HEK293T (cell line): ENCODE measurements at regions not wholly inside any gene's neighbourhood (a gene's known extent, or its start where the extent isn't known, plus 50 kb on each side); places are given as distances from the start of the nearest gene placed in this dataset.
A peak's percentile ranks its signal among the peaks of the same experiment; 100 is the strongest.

Source experiments
- CTCF ChIA-PET: fragments of 350-600 bp; formaldehyde crosslinking; extraction: SDS; loops from one replicate; lab custom pipeline; 2021; ENCODE audit warnings: antibody characterized with exemption, inconsistent platforms; lab: Yijun Ruan, JAX
- POLR2A ChIA-PET: fragments of 350-600 bp; formaldehyde crosslinking; extraction: SDS; loops from one replicate; lab custom pipeline; 2020; ENCODE audit warnings: antibody characterized with exemption, inconsistent platforms; lab: Yijun Ruan, JAX
- DNase-seq: peaks from one replicate; pipeline ENCODE4 v3.0.0; 2012; ENCODE audit warnings: mixed read lengths; ENCODE audit errors: extremely low spot score
- ARNT ChIP-seq: fragments of 450-650 bp; IDR thresholded peaks from 2 replicates; pipeline ENCODE4 v1.6.1; 2017; ENCODE audit warnings: mild to moderate bottlenecking
- BHLHE40 ChIP-seq: fragments of 450-650 bp; IDR thresholded peaks from 2 replicates; pipeline ENCODE4 v1.6.1; 2016; ENCODE audit warnings: mild to moderate bottlenecking, moderate library complexity, borderline replicate concordance
- CTBP1 ChIP-seq: fragments of 450-650 bp; IDR thresholded peaks from 2 replicates; pipeline ENCODE4 v1.6.1; 2016; ENCODE audit warnings: borderline replicate concordance
- ELF4 ChIP-seq: fragments of 450-650 bp; IDR thresholded peaks from 2 replicates; pipeline ENCODE4 v1.6.1; 2017; ENCODE audit warnings: antibody characterized with exemption
- FOXA1 ChIP-seq: fragments of 450-650 bp; IDR thresholded peaks from 2 replicates; pipeline ENCODE4 v1.6.1; 2016; ENCODE audit warnings: mild to moderate bottlenecking
- FOXK2 ChIP-seq: fragments of 450-650 bp; IDR thresholded peaks from 2 replicates; pipeline ENCODE4 v1.6.1; 2016; ENCODE audit warnings: mild to moderate bottlenecking
- FOXM1 ChIP-seq: fragments of 450-650 bp; IDR thresholded peaks from 2 replicates; pipeline ENCODE4 v1.6.1; 2017; ENCODE audit warnings: mild to moderate bottlenecking, borderline replicate concordance
- HDGF ChIP-seq: fragments of 450-650 bp; IDR thresholded peaks from 2 replicates; pipeline ENCODE4 v1.6.1; 2017; ENCODE audit warnings: antibody characterized with exemption, borderline replicate concordance
- L3MBTL2 ChIP-seq: fragments of 450-650 bp; conservative IDR thresholded peaks from 2 replicates; pipeline ENCODE4 v1.6.1; 2016; ENCODE audit warnings: mild to moderate bottlenecking
- LEF1 ChIP-seq: fragments of 450-650 bp; IDR thresholded peaks from 2 replicates; pipeline ENCODE4 v1.6.1; 2017; ENCODE audit warnings: mild to moderate bottlenecking, borderline replicate concordance
- NFRKB ChIP-seq: fragments of 450-650 bp; IDR thresholded peaks from 2 replicates; pipeline ENCODE4 v1.6.1; 2016; ENCODE audit warnings: mild to moderate bottlenecking, moderate library complexity
- SP1 ChIP-seq: fragments of 450-650 bp; IDR thresholded peaks from 2 replicates; pipeline ENCODE4 v1.6.1; 2017
- SUZ12 ChIP-seq: fragments of 450-650 bp; IDR thresholded peaks from 2 replicates; pipeline ENCODE4 v1.6.1; 2016; ENCODE audit warnings: mild to moderate bottlenecking
- TARDBP ChIP-seq: fragments of 450-650 bp; IDR thresholded peaks from 2 replicates; pipeline ENCODE4 v1.6.1; 2016
- ZNF384 ChIP-seq: fragments of 450-650 bp; IDR thresholded peaks from 2 replicates; pipeline ENCODE4 v1.6.1; 2016
- TF ChIP-seq, protein P1 (sequence below): fragments of 450-650 bp; IDR thresholded peaks from 2 replicates; pipeline ENCODE4 v1.6.1; 2016

DNA sequence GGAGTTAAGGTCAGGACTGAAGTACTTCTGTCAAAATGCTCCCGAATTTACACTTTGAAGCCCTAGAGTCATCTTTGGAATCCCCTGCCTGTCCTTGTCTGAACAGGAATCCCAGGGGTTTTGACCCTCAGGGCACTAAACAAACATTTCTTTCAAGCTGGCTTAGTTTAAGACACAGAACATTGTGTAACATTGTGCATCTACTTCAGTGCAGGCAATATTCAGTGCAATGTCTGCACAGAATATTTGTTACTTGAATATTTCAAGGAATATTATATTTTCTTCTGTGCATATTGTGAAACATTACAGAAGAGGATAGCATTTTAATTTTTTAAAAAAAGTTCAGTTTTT is 763.4 kb downstream of the PCDH18 start:
- TF ChIP-seq CTBP1 (no peak), NFRKB (no peak), BHLHE40 (no peak), SP1 (no peak), LEF1 (no peak), HDGF (no peak), SUZ12 (no peak), FOXK2 (no peak), ELF4 (no peak), FOXA1 (no peak), FOXM1 (no peak), ARNT (no peak), L3MBTL2 (no peak), TARDBP (no peak), ZNF384 (no peak)
- TF ChIP-seq, protein P1, sequence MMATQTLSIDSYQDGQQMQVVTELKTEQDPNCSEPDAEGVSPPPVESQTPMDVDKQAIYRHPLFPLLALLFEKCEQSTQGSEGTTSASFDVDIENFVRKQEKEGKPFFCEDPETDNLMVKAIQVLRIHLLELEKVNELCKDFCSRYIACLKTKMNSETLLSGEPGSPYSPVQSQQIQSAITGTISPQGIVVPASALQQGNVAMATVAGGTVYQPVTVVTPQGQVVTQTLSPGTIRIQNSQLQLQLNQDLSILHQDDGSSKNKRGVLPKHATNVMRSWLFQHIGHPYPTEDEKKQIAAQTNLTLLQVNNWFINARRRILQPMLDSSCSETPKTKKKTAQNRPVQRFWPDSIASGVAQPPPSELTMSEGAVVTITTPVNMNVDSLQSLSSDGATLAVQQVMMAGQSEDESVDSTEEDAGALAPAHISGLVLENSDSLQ, result no peak
- POLR2A ChIA-PET, result no interaction called here
- DNase-seq, result no peak
- CTCF ChIA-PET, result no interaction called here

DNA sequence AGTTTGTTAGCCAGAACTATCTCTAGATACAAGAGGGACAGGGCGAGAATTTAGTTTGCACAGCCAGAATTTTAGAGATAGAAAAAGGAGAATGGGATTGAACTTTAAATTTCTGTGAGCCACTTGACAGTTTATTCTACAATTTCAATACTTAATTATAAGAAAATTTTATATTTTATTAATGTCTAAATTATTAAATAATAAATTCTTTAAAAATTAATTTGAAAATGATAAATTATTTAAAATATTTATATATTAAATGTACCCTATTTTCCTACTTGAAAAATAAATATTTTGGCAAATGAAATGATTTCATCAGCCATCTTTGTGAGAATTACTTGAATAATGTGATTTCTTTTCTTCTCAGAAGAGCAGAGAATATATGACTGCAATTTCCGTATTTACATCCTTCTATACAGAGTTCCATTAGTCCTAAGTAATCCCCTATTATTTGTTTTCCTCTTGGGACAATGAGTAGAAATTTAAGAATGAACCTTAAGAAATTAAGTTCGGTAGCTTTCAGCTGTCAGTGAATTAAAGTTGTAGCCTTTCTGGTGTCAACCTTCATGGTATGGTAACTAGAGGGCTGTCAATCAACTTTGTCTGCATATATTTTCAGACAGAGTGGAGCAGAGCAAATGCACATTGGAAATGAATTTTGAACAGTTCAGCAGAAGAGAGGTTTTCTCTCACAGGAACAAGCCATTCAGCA is 763.9 kb downstream of the PCDH18 start:
- TF ChIP-seq, protein P1, result peak; percentile 78
- no peak for TF ChIP-seq ELF4
- TF ChIP-seq BHLHE40, result no peak
- TF ChIP-seq HDGF, result no peak
- TF ChIP-seq LEF1, result no peak
- no peak for TF ChIP-seq SUZ12
- no peak for TF ChIP-seq CTBP1
- no peak for DNase-seq
- ChIA-PET CTCF (no interaction called here), POLR2A (no interaction called here)

DNA sequence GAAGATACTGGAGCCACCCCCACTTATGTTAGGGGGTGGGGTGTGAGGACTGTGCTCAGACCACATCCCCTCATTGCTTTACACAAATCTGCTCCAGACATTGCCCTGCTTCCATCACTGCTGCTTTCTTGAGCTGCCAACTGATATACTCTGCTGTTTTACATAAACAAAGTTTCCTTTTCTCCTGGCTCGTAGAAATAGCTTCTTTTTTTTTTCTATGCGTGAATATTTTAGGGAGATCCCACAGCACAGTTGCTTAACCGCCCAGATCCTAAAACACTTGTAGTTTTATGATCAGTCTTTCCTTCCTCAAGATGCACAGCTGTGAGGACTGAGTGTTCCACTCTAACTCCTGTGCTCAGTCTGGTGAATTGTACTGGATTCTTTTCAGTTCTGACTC is 768.4 kb downstream of the PCDH18 start:
- DNase-seq, result no peak
- ChIA-PET CTCF (interaction anchor here (0.6 kb wide), 2 partner anchors 11 to 990 kb away, joined by 3 to 5 read pairs; no protein-coding TSS in a partner anchor), POLR2A (no interaction called here)
- TF ChIP-seq FOXK2 (no peak), BHLHE40 (no peak), NFRKB (no peak), FOXA1 (no peak), ELF4 (no peak), SP1 (no peak), ARNT (no peak), TARDBP (no peak), LEF1 (no peak), HDGF (no peak), ZNF384 (no peak), L3MBTL2 (no peak), SUZ12 (no peak), CTBP1 (no peak), FOXM1 (no peak)
- TF ChIP-seq, protein P1, result no peak

DNA sequence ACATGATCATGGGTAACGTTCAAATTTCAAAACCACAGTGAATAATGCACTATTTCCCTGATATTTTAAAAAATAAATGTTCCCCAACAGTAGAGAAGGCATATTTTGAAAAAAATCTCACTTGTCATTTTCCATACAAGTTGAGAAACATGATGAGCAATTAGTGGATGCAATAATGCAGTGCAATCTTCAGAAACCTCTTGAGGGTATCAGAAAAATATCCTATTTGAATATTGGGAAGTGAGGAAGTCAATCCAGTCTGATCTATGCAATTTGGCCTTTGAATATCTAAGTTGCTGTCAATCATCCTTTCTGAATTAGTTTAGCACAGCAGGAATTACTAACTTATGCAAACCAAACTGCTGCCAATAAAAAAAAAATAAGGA is 776.8 kb downstream of the PCDH18 start:
- no peak for DNase-seq
- POLR2A ChIA-PET, result no interaction called here
- CTCF ChIA-PET, result no interaction called here
- no peak for TF ChIP-seq ZNF384
- TF ChIP-seq, protein P1, result peak; percentile 8; the same call in 1 of the 2 replicates

DNA sequence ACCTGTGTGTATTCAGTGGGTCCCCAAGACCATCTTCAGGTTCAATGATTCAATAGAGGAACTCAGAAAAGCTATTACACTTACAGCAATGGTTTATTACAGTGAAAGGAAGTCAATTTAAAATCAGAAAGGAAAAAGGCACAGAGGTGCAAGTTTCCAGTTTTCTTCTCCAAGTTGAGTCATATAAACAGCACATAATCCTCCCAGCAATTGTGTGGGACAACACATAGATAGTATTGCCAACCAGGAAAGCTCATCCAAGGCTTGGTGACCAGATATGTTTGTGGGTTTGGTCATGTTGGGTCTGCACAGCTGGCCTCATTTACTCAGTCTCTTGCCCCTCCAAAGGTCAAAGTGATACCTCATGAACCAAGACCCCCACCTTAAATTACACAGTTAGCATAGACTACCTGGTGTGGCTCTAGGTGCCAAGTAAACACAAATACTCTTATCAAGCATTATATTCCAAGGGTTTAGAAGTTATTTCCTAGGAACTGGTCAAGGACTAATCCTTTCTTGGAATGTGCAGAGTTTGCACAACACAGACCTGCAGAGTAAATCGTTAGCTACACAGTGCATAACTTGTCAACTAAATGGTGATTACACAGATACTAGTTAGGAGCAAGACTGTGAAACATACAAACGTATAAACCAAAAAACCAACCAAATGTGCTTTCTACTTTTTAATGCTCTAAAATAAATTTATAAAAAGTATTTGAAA is 777.3 kb downstream of the PCDH18 start:
- ChIA-PET POLR2A (no interaction called here), CTCF (no interaction called here)
- TF ChIP-seq ARNT (no peak), SUZ12 (no peak), CTBP1 (no peak), ELF4 (no peak), ZNF384 (no peak), SP1 (no peak), L3MBTL2 (no peak), BHLHE40 (no peak)
- TF ChIP-seq, protein P1, result no peak
- no peak for DNase-seq
